ENCODE measurements at regions not wholly inside any gene's neighbourhood (a gene's known extent, or its start where the extent isn't known, plus 50 kb on each side); places are given as distances from the start of the nearest gene placed in this dataset.

- Histone ChIP-seq H3K4me3 (no peak overlapping the region), H3K4me1 (ENCODE audit: low read depth) (no peaks in the 10 kb centered on the region), H3K36me3 (ENCODE audit: low read depth) (no peaks in the 10 kb centered on the region), H3K9me3 (no peaks in the 10 kb centered on the region)
- ATAC-seq (no peak), DNase-seq (no peak)
- TF ChIP-seq CTCF (IDR thresholded peaks at IDR 0.05) = no peak
- intact Hi-C loops (cut with DNase I, micrococcal nuclease) = no loop called here
These were observed 772.7 kb downstream of the SEMA5A start for GRCh38 chr5:8773046-8773615.

GRCh38 chr5:8784692-8785091, 761.2 kb downstream of the SEMA5A start:
- H3K4me3 ChIP-seq = no peak overlapping the region
- H3K4me1 ChIP-seq (ENCODE audit: low read depth) = no peaks in the 10 kb centered on the region
- no peak for TF ChIP-seq CTCF (IDR thresholded peaks at IDR 0.05)
- H3K36me3 ChIP-seq (ENCODE audit: low read depth) = no peaks in the 10 kb centered on the region
- DNase-seq (no peak), ATAC-seq (no peak)
- no peaks in the 10 kb centered on the region for H3K9me3 ChIP-seq
- intact Hi-C loops (cut with DNase I, micrococcal nuclease) = no loop called here

GRCh38 chr5:8788246-8788645, 757.6 kb downstream of the SEMA5A start:
- Histone ChIP-seq H3K9me3 (no peaks in the 10 kb centered on the region), H3K36me3 (ENCODE audit: low read depth) (no peaks in the 10 kb centered on the region), H3K4me3 (no peak overlapping the region), H3K4me1 (ENCODE audit: low read depth) (no peaks in the 10 kb centered on the region)
- ATAC-seq = no peak
- intact Hi-C loops (cut with DNase I, micrococcal nuclease) = no loop called here
- no peak for TF ChIP-seq CTCF (IDR thresholded peaks at IDR 0.05)
- DNase-seq = no peak

- no peak for TF ChIP-seq CTCF (IDR thresholded peaks at IDR 0.05)
These were observed 740.2 kb downstream of the SEMA5A start for GRCh38 chr5:8805653-8806052.

GRCh38 chr5:8807636-8808035, 738.2 kb downstream of the SEMA5A start:
- intact Hi-C loops (cut with DNase I, micrococcal nuclease) = no loop called here
- ATAC-seq = no peak
- H3K4me1 ChIP-seq (ENCODE audit: low read depth) = no peaks in the 10 kb centered on the region
- no peak for DNase-seq
- H3K36me3 ChIP-seq (ENCODE audit: low read depth) = no peaks in the 10 kb centered on the region
- no peak overlapping the region for H3K4me3 ChIP-seq
- no peak for TF ChIP-seq CTCF (IDR thresholded peaks at IDR 0.05)
- peaks cover 12% of the 10 kb centered on the region for H3K9me3 ChIP-seq

More at GRCh38 chr5:8805653-8806052, 740.2 kb downstream of the SEMA5A start:
- Histone ChIP-seq H3K36me3 (ENCODE audit: low read depth) (no peaks in the 10 kb centered on the region), H3K4me3 (no peak overlapping the region), H3K4me1 (ENCODE audit: low read depth) (no peaks in the 10 kb centered on the region), H3K9me3 (peaks cover 17% of the 10 kb centered on the region)
- ATAC-seq (no peak), DNase-seq (no peak)
- intact Hi-C loops (cut with DNase I, micrococcal nuclease) = no loop called here

- DNase-seq (no peak), ATAC-seq (no peak)
- no peaks in the 10 kb centered on the region for H3K36me3 ChIP-seq (ENCODE audit: low read depth)
- no peaks in the 10 kb centered on the region for H3K4me1 ChIP-seq (ENCODE audit: low read depth)
- H3K9me3 ChIP-seq = no peaks in the 10 kb centered on the region
- no peak for TF ChIP-seq CTCF (IDR thresholded peaks at IDR 0.05)
- H3K4me3 ChIP-seq = no peak overlapping the region
- intact Hi-C loops (cut with DNase I, micrococcal nuclease) = no loop called here
These were observed 734.3 kb downstream of the SEMA5A start for GRCh38 chr5:8811581-8811980.

All from mucosa of descending colon (tissue), 3 donors.